ENCODE measurements at regions not wholly inside any gene's neighbourhood (a gene's known extent, or its start where the extent isn't known, plus 50 kb on each side); places are given as distances from the start of the nearest gene placed in this dataset.
"Not testable (repeated sequence)": the region's sequence is repeated elsewhere in the genome, so short reads cannot be mapped to it uniquely, and the experiment has no call there.

GRCh38 chr5:135262364-135262763 is 136.7 kb downstream of the MACROH2A1 start:
- H3K27ac ChIP-seq (ENCODE audit: low read depth, low read length) = no peak overlapping the region
- no peaks in the 10 kb centered on the region for H3K9me2 ChIP-seq (replicated peaks; ENCODE audit: control insufficient read depth, low read length)
- peaks cover 6% of the 10 kb centered on the region for H3K4me1 ChIP-seq (ENCODE audit: control insufficient read depth, low read length)
- H4K20me1 ChIP-seq (ENCODE audit: control insufficient read depth, insufficient read depth, low read depth, low read length) = no peaks in the 10 kb centered on the region
- H3K4me3 ChIP-seq (ENCODE audit: low read length) = no peak overlapping the region
- no peaks in the 10 kb centered on the region for H3K79me2 ChIP-seq (ENCODE audit: control insufficient read depth, low read length)
- no peaks in the 10 kb centered on the region; the same call in 1 of the 2 replicates for H3K27me3 ChIP-seq (ENCODE audit: control insufficient read depth, low read length)
- H3K9me3 ChIP-seq (ENCODE audit: control insufficient read depth, insufficient read depth, low read length) = no peaks in the 10 kb centered on the region
- no peak for TF ChIP-seq CTCF (IDR thresholded peaks at IDR 0.05; ENCODE audit: low read depth, low read length, poor library complexity, severe bottlenecking)
- TF ChIP-seq EZH2phosphoT487 (IDR thresholded peaks at IDR 0.05; ENCODE audit: borderline replicate concordance, low read length) = no peak
- no peaks in the 10 kb centered on the region for H3K36me3 ChIP-seq (ENCODE audit: control insufficient read depth, low read length)
- no peak overlapping the region for H3K4me2 ChIP-seq (ENCODE audit: low read length)
- H3F3A ChIP-seq (ENCODE audit: control insufficient read depth, insufficient read depth) = no peaks in the 10 kb centered on the region

- H3K9me3 ChIP-seq (ENCODE audit: control insufficient read depth, insufficient read depth, low read length); H3K79me2 ChIP-seq (ENCODE audit: control insufficient read depth, low read length); H3K9me2 ChIP-seq (replicated peaks; ENCODE audit: control insufficient read depth, low read length); H3K4me2 ChIP-seq (ENCODE audit: low read length); H3K4me3 ChIP-seq (ENCODE audit: low read length); H3K27ac ChIP-seq (ENCODE audit: low read depth, low read length); H4K20me1 ChIP-seq (ENCODE audit: control insufficient read depth, insufficient read depth, low read depth, low read length); H3F3A ChIP-seq (ENCODE audit: control insufficient read depth, insufficient read depth); H3K27me3 ChIP-seq (ENCODE audit: control insufficient read depth, low read length); H3K36me3 ChIP-seq (ENCODE audit: control insufficient read depth, low read length); H3K4me1 ChIP-seq (ENCODE audit: control insufficient read depth, low read length): not testable (repeated sequence)
These were observed 138.9 kb downstream of the MACROH2A1 start for GRCh38 chr5:135260108-135260507.

GRCh38 chr5:135255461-135256178 is 143.4 kb downstream of the MACROH2A1 start:
- TF ChIP-seq CTCF (IDR thresholded peaks at IDR 0.05; ENCODE audit: low read depth, low read length, poor library complexity, severe bottlenecking) = no peak
- no peak for TF ChIP-seq EZH2phosphoT487 (IDR thresholded peaks at IDR 0.05; ENCODE audit: borderline replicate concordance, low read length)

GRCh38 chr5:135254183-135254582 is 144.8 kb downstream of the MACROH2A1 start:
- Histone ChIP-seq H3K27me3 (ENCODE audit: control insufficient read depth, low read length) (no peaks in the 10 kb centered on the region; the same call in 1 of the 2 replicates), H3K4me3 (ENCODE audit: low read length) (no peak overlapping the region), H3K4me2 (ENCODE audit: low read length) (no peak overlapping the region), H3K9me3 (ENCODE audit: control insufficient read depth, insufficient read depth, low read length) (no peaks in the 10 kb centered on the region), H3K36me3 (ENCODE audit: control insufficient read depth, low read length) (no peaks in the 10 kb centered on the region), H3K4me1 (ENCODE audit: control insufficient read depth, low read length) (no peaks in the 10 kb centered on the region), H3F3A (ENCODE audit: control insufficient read depth, insufficient read depth) (no peaks in the 10 kb centered on the region), H4K20me1 (ENCODE audit: control insufficient read depth, insufficient read depth, low read depth, low read length) (no peaks in the 10 kb centered on the region), H3K27ac (ENCODE audit: low read depth, low read length) (no peak overlapping the region), H3K79me2 (ENCODE audit: control insufficient read depth, low read length) (no peaks in the 10 kb centered on the region), H3K9me2 (replicated peaks; ENCODE audit: control insufficient read depth, low read length) (no peaks in the 10 kb centered on the region)
- TF ChIP-seq CTCF (IDR thresholded peaks at IDR 0.05; ENCODE audit: low read depth, low read length, poor library complexity, severe bottlenecking) (no peak), EZH2phosphoT487 (IDR thresholded peaks at IDR 0.05; ENCODE audit: borderline replicate concordance, low read length) (no peak)

More at GRCh38 chr5:135255461-135256178, 143.4 kb downstream of the MACROH2A1 start:
- H4K20me1 ChIP-seq (ENCODE audit: control insufficient read depth, insufficient read depth, low read depth, low read length) = no peaks in the 10 kb centered on the region
- no peaks in the 10 kb centered on the region for H3K79me2 ChIP-seq (ENCODE audit: control insufficient read depth, low read length)
- H3K9me2 ChIP-seq (replicated peaks; ENCODE audit: control insufficient read depth, low read length) = no peaks in the 10 kb centered on the region
- no peaks in the 10 kb centered on the region for H3K36me3 ChIP-seq (ENCODE audit: control insufficient read depth, low read length)
- H3K9me3 ChIP-seq (ENCODE audit: control insufficient read depth, insufficient read depth, low read length) = no peaks in the 10 kb centered on the region
- H3K4me3 ChIP-seq (ENCODE audit: low read length) = no peak overlapping the region
- H3K4me1 ChIP-seq (ENCODE audit: control insufficient read depth, low read length) = no peaks in the 10 kb centered on the region
- no peaks in the 10 kb centered on the region; the same call in 1 of the 2 replicates for H3K27me3 ChIP-seq (ENCODE audit: control insufficient read depth, low read length)
- H3F3A ChIP-seq (ENCODE audit: control insufficient read depth, insufficient read depth) = no peaks in the 10 kb centered on the region
- no peak overlapping the region for H3K4me2 ChIP-seq (ENCODE audit: low read length)
- no peak overlapping the region for H3K27ac ChIP-seq (ENCODE audit: low read depth, low read length)
